Psoas muscle (tissue), 7 donors: ENCODE measurements at regions not wholly inside any gene's neighbourhood (a gene's known extent, or its start where the extent isn't known, plus 50 kb on each side); places are given as distances from the start of the nearest gene placed in this dataset.

Source experiments
- ATAC-seq, 4 donors: fragments of 200-7000 bp; cut with Tn5 transposase; one replicate each; pipeline ENCODE4 v1.9.1; 2020; ENCODE audit warnings: moderate library complexity in 3 of 4, mild to moderate bottlenecking in 2 of 4
- DNase-seq, 2 donors: peaks; one replicate each; pipeline ENCODE4 v3.0.0-alpha.2; 2020
- H3K27ac ChIP-seq: fragments of 200-600 bp; one replicate; pipeline ENCODE4 v1.8.0; 2022
- H3K27me3 ChIP-seq, 3 donors: fragments of 200-600 bp in 1 of 3; one replicate each; pipeline versions ENCODE4 v1.6.1 to v1.8.0; 2013 to 2022; ENCODE audit warnings: low read length in 2 of 3, mild to moderate bottlenecking in 2 of 3, moderate library complexity in 1 of 3; ENCODE audit not compliant: insufficient read depth in 3 of 3
- H3K36me3 ChIP-seq, 2 donors: fragments of 200-600 bp in 1 of 2; one replicate each; pipeline versions ENCODE4 v1.6.1 to v1.8.0; 2013 to 2022; ENCODE audit warnings: low read depth in 1 of 2, mild to moderate bottlenecking in 1 of 2, moderate library complexity in 1 of 2; ENCODE audit not compliant: insufficient read depth in 1 of 2
- H3K4me1 ChIP-seq: fragments of 200-600 bp; one replicate; pipeline ENCODE4 v1.8.0; 2022
- H3K4me3 ChIP-seq: fragments of 200-600 bp; one replicate; pipeline ENCODE4 v1.8.0; 2022; ENCODE audit warnings: mild to moderate bottlenecking
- H3K9me3 ChIP-seq: fragments of 200-600 bp; one replicate; pipeline ENCODE4 v1.8.0; 2022
- CTCF ChIP-seq: fragments of 200-600 bp; IDR thresholded peaks from one replicate; pipeline ENCODE4 v1.8.0; 2022; ENCODE audit warnings: antibody characterized with exemption
- WGBS, 3 donors: extraction: QIAGEN DNeasy Blood & Tissue Kit; methylation state at CpG; one replicate each; pipeline versions ENCODE4 v1.1.6 to v1.1.7; 2013; 5-methylcytosine and 5-hydroxymethylcytosine counted together
- intact Hi-C, 2 donors: fragments of 100-400 bp; cut with DNase I; formaldehyde crosslinking; loops; one replicate each; pipeline versions ENCODE4 v1.11.0 to v1.14.2; 2022
- donor health status: healthy with polysubstance abuse.
- donor health status: DM: no; HTN: no; CAD: no; lungs with moderate emphysema.
- donor health status: Bipolar disorder and iron deficiency.
- donor health status: healthy.
- donor health status: DM: yes; HTN: yes; CAD: no.
- donor health status: DM: no; HTN: no; CAD: no.
- donor health status: DM: yes; HTN: yes; CAD: no.

DNA sequence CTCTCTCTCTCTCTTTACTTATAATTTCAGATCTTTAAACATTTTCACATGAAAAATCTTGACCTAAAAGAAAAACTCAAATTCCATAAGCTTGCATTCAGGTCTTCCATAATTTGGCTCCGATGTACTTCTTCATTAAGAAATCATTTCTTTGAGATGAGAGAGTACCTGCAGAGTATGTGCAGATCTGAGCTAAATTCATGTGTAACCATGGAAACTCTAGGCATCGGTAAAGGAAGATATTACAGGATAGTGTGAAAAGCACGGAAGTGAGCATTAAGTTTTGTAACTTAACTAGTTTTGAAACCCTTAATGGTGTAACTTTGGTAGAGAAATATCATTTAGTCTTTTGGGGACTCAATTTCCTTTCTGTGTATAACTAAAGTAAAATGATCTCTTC, 295.9 kb upstream of the SOX4 start:
- ATAC-seq (no peak), DNase-seq (no peak)
- H3K4me3 ChIP-seq, result no peak overlapping the region
- peaks cover 16% of the 10 kb centered on the region for H3K9me3 ChIP-seq
- H3K27ac ChIP-seq, result no peak overlapping the region
- 97 to 99% (median 98%) methylated on average over 3 of the region's 3 CpGs for WGBS, 3 donors
- H3K4me1 ChIP-seq, result no peaks in the 10 kb centered on the region
- no peaks in the 10 kb centered on the region for H3K27me3 ChIP-seq
- intact Hi-C loops, result no loop called here
- H3K36me3 ChIP-seq, result no peaks in the 10 kb centered on the region
- no peak for TF ChIP-seq CTCF

DNA sequence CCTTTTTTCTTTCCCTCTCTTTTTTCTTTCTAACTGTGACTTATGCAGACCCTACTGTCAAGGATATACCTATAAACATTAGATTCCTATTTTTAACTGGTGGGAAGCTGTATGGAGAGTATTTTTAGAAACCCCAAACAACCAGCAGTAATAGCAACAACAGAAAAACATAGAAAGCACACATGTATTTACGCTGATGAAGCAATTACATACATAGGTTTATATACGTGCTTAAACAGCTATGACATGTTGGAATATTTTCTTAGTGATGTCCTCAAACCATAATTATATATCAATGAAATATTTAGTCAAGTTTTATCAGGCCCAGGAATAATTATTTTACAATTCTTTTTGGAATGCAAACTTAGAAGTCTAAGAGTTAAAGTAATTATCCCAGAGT, 294.3 kb upstream of the SOX4 start:
- intact Hi-C loops, result no loop called here

GRCh38 chr6:21300439-21300838, 293.1 kb upstream of the SOX4 start:
- no peaks in the 10 kb centered on the region for H3K36me3 ChIP-seq
- no peaks in the 10 kb centered on the region for H3K4me1 ChIP-seq
- ATAC-seq (no peak), DNase-seq (no peak)
- WGBS, 3 donors, result 80 to 98% (median 96%) methylated on average over 3 of the region's 3 CpGs
- H3K9me3 ChIP-seq, result peaks cover 18% of the 10 kb centered on the region
- intact Hi-C loops, result no loop called here
- H3K27ac ChIP-seq, result no peak overlapping the region
- TF ChIP-seq CTCF, result no peak
- no peak overlapping the region for H3K4me3 ChIP-seq
- no peaks in the 10 kb centered on the region for H3K27me3 ChIP-seq

More for the DNA sequence above, 294.3 kb upstream of the SOX4 start:
- Histone ChIP-seq H3K4me3 (no peak overlapping the region), H3K36me3 (no peaks in the 10 kb centered on the region), H3K9me3 (peaks cover 18% of the 10 kb centered on the region), H3K27ac (no peak overlapping the region), H3K4me1 (no peaks in the 10 kb centered on the region), H3K27me3 (no peaks in the 10 kb centered on the region)
- TF ChIP-seq CTCF, result no peak
- WGBS, 3 donors, result 73 to 84% (median 78%) methylated on average over 2 of the region's 2 CpGs
- DNase-seq (no peak), ATAC-seq (no peak)

- H3K27me3 ChIP-seq, result peaks cover 0 to 2% (median 0%) of the 10 kb centered on the region in 3 donors
- ATAC-seq, result no peak
- 83 to 89% (median 88%) methylated on average over 2 of the region's 2 CpGs for WGBS, 3 donors
- peaks cover 12% of the 10 kb centered on the region for H3K9me3 ChIP-seq
- no peak overlapping the region for H3K4me3 ChIP-seq
- H3K36me3 ChIP-seq, result no peaks in the 10 kb centered on the region
- no peak overlapping the region for H3K27ac ChIP-seq
- no peak for DNase-seq
- H3K4me1 ChIP-seq, result no peaks in the 10 kb centered on the region
- intact Hi-C loops, result no loop called here
- no peak for TF ChIP-seq CTCF
Observed at GRCh38 chr6:21305893-21306332, 287.6 kb upstream of the SOX4 start.

- no peaks in the 10 kb centered on the region for H3K4me1 ChIP-seq
- intact Hi-C loops, result no loop called here
- DNase-seq (no peak), ATAC-seq (no peak)
- no peak for TF ChIP-seq CTCF
- no peak overlapping the region for H3K4me3 ChIP-seq
- 82 to 84% (median 82%) methylated on average over 4 of the region's 4 CpGs for WGBS, 3 donors
- H3K9me3 ChIP-seq, result peaks cover 10% of the 10 kb centered on the region
- H3K36me3 ChIP-seq, result no peaks in the 10 kb centered on the region
- H3K27ac ChIP-seq, result no peak overlapping the region
- H3K27me3 ChIP-seq, result peaks cover 0 to 2% (median 0%) of the 10 kb centered on the region in 3 donors
Observed at GRCh38 chr6:21306546-21306945, 287.0 kb upstream of the SOX4 start.
